PC-9 (cell line): ENCODE measurements at regions not wholly inside any gene's neighbourhood (a gene's known extent, or its start where the extent isn't known, plus 50 kb on each side); places are given as distances from the start of the nearest gene placed in this dataset.
A peak's percentile ranks its signal among the peaks of the same experiment; 100 is the strongest.

Experiments used
- BruUV-seq: library from RNA; stranded (reverse); fragments of 400-500 nt; replicated peaks from 2 replicates; lab custom pipeline; 2021; lab: Mats Ljungman, UMichigan
- CTCF ChIA-PET: fragments of 300-600 bp; sonication (Branson Sonifier 250); formaldehyde crosslinking; loops from one replicate; lab custom pipeline; 2022; ENCODE audit warnings: antibody characterized with exemption; lab: Charles Lee
- POLR2A ChIA-PET: fragments of 300-600 bp; sonication (Branson Sonifier 250); formaldehyde crosslinking; loops from one replicate; lab custom pipeline; 2022; ENCODE audit warnings: antibody characterized with exemption; ENCODE audit not compliant: unreplicated experiment; lab: Charles Lee
- DNase-seq, 2 experiments: peaks; one replicate each; pipeline versions ENCODE4 v3.0.0 to v3.0.0-alpha.2; 2015 to 2022; ENCODE audit warnings: mixed read lengths in 1 of 2
- H2AFZ ChIP-seq: fragments of 200-600 bp; sonication (generic); 2 replicates; pipeline ENCODE4 v1.8.1; 2017; ENCODE audit warnings: antibody characterized with exemption
- H3F3A ChIP-seq: fragments of 200-600 bp; sonication (generic); 2 replicates; pipeline ENCODE4 v1.8.1; 2017; ENCODE audit warnings: antibody characterized with exemption, mild to moderate bottlenecking, low read depth; ENCODE audit not compliant: insufficient read depth
- H3K27ac ChIP-seq: fragments of 200-600 bp; sonication (generic); 2 replicates; pipeline ENCODE4 v1.6.1; 2016; ENCODE audit warnings: mixed run types
- H3K27me3 ChIP-seq: fragments of 200-600 bp; sonication (generic); 2 replicates; pipeline ENCODE4 v1.6.1; 2016; ENCODE audit warnings: low read depth, mixed run types; ENCODE audit not compliant: insufficient read depth
- H3K36me3 ChIP-seq: fragments of 200-600 bp; sonication (generic); 2 replicates; pipeline ENCODE4 v1.6.1; 2016; ENCODE audit warnings: low read depth, mixed run types
- H3K4me1 ChIP-seq: fragments of 200-600 bp; sonication (generic); replicated peaks from 2 replicates; pipeline ENCODE4 v1.6.1; 2016; ENCODE audit warnings: mixed run types; ENCODE audit not compliant: insufficient read depth
- H3K4me2 ChIP-seq: fragments of 200-600 bp; sonication (generic); 2 replicates; pipeline ENCODE4 v1.6.1; 2017; ENCODE audit warnings: mixed run types
- H3K4me3 ChIP-seq: fragments of 200-600 bp; sonication (generic); 2 replicates; pipeline ENCODE4 v1.6.1; 2016; ENCODE audit warnings: mixed run types
- H3K79me2 ChIP-seq: fragments of 200-600 bp; sonication (generic); 2 replicates; pipeline ENCODE4 v1.6.1; 2017; ENCODE audit warnings: low read depth, mixed run types
- H3K9me2 ChIP-seq: fragments of 200-600 bp; sonication (generic); 2 replicates; pipeline ENCODE4 v1.8.1; 2017; ENCODE audit warnings: mild to moderate bottlenecking; ENCODE audit not compliant: insufficient read depth
- H3K9me3 ChIP-seq: fragments of 200-600 bp; sonication (generic); 2 replicates; pipeline ENCODE4 v1.8.1; 2016; ENCODE audit warnings: low read depth; ENCODE audit not compliant: insufficient read depth
- H4K20me1 ChIP-seq: fragments of 200-600 bp; sonication (generic); 2 replicates; pipeline ENCODE4 v1.8.1; 2017; ENCODE audit not compliant: insufficient read depth
- EZH2 ChIP-seq: fragments of 200-600 bp; sonication (generic); IDR thresholded peaks from 2 replicates; pipeline ENCODE4 v1.8.0; 2017; ENCODE audit warnings: antibody characterized with exemption, low read depth
- intact Hi-C: fragments of 100-400 bp; cut with micrococcal nuclease; formaldehyde crosslinking; loops from one replicate; pipeline ENCODE4 v1.10.0; 2022; ENCODE audit not compliant: unreplicated experiment
- TF ChIP-seq, protein P1 (sequence below): fragments of 200-600 bp; sonication (generic); conservative IDR thresholded peaks from 2 replicates; pipeline ENCODE4 v1.6.1; 2017; ENCODE audit warnings: mixed run types, antibody characterized with exemption, mild to moderate bottlenecking, moderate library complexity

DNA sequence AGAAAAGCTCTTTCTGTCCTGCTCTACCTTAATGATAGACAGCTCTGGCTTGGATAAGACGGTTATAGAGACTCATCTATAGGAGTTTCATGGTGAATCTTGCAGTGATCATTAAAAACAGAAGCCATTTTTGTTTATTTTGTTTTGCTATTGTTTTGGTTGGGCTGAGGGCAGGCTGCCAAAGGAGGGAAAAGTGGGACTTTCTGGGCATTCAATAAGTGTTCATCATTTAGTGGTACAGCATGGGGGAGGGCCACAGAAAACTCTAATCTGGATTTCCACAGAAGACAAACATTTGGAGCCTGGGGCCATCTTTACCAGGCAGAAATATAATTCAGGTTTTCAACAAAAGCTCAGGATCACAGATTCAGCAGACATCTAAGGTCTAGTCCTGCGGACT lies 62.4 kb upstream of the EFEMP1 start:
- BruUV-seq, result no TSS peak
- POLR2A ChIA-PET, result interaction anchor here (0.6 to 0.7 kb wide), 2 partner anchors 24 to 77 kb away, joined by 3 to 5 read pairs; no protein-coding TSS in a partner anchor
- intact Hi-C loops, result no loop called here
- H3K9me2 ChIP-seq, result no peaks in the 10 kb centered on the region
- CTCF ChIA-PET, result no interaction called here
- H2AFZ ChIP-seq, result no peak overlapping the region
- H3K27me3 ChIP-seq, result no peaks in the 10 kb centered on the region
- no peaks in the 10 kb centered on the region for H3K36me3 ChIP-seq
- no peaks in the 10 kb centered on the region for H3K79me2 ChIP-seq
- H3F3A ChIP-seq, result no peaks in the 10 kb centered on the region
- no peaks in the 10 kb centered on the region for H3K9me3 ChIP-seq
- no peaks in the 10 kb centered on the region for H4K20me1 ChIP-seq
- no peaks in the 10 kb centered on the region; the same call in 1 of the 2 replicates for H3K4me1 ChIP-seq
- DNase-seq, result no peak
- H3K4me3 ChIP-seq, result no peak overlapping the region
- no peak overlapping the region for H3K27ac ChIP-seq
- no peak for TF ChIP-seq EZH2
- TF ChIP-seq, protein P1, sequence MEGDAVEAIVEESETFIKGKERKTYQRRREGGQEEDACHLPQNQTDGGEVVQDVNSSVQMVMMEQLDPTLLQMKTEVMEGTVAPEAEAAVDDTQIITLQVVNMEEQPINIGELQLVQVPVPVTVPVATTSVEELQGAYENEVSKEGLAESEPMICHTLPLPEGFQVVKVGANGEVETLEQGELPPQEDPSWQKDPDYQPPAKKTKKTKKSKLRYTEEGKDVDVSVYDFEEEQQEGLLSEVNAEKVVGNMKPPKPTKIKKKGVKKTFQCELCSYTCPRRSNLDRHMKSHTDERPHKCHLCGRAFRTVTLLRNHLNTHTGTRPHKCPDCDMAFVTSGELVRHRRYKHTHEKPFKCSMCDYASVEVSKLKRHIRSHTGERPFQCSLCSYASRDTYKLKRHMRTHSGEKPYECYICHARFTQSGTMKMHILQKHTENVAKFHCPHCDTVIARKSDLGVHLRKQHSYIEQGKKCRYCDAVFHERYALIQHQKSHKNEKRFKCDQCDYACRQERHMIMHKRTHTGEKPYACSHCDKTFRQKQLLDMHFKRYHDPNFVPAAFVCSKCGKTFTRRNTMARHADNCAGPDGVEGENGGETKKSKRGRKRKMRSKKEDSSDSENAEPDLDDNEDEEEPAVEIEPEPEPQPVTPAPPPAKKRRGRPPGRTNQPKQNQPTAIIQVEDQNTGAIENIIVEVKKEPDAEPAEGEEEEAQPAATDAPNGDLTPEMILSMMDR, result no peak
- no peak overlapping the region for H3K4me2 ChIP-seq

DNA sequence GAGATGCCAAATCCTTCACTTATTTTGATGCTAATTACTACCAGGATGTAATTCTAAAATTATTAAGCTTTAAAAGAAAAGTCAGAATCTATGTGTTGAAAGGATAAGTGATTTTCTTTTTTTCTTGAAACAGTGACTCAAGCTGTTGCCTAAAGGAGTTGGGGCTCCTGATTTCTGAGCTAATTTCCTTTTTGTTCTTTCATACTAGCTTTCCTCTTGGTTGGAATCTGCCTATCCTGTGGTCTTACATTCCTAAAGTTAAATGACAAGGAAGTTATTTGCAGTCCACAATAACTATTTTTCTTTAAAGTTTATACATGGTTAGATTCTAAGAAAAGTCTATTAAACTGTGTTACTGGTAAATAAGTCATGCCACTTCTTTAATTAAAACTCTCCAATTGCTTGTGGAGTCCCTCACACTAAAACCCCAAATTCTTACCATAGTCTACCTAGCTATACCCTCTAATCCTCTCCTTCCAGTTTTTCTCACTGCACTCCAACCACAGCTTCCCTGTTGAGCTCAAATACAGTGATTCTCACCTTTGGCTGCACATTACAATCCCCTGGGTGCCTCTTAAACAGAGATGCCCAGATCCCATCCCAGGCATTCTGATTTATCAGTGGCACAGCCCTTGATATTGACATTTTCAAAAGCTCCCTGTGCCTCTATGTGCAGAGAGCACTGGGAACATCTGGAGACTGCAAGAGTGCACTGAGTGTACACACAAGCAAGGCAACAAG lies 63.3 kb upstream of the EFEMP1 start:
- peak in 1 of 2 experiments; percentile 48 for DNase-seq
- no peak overlapping the region for H3K4me3 ChIP-seq
- H2AFZ ChIP-seq, result no peak overlapping the region
- H3K27ac ChIP-seq, result no peak overlapping the region
- no peaks in the 10 kb centered on the region for H3K27me3 ChIP-seq
- intact Hi-C loops, result no loop called here
- TF ChIP-seq, protein P1, result no peak
- TF ChIP-seq EZH2, result no peak
- no peaks in the 10 kb centered on the region for H4K20me1 ChIP-seq
- H3K9me2 ChIP-seq, result no peaks in the 10 kb centered on the region
- ChIA-PET CTCF (no interaction called here), POLR2A (interaction anchor here (0.6 to 0.9 kb wide), 4 partner anchors 11 to 86 kb away, joined by 3 to 12 read pairs (median 6); no protein-coding TSS in a partner anchor)
- no peak overlapping the region for H3K4me2 ChIP-seq
- no peaks in the 10 kb centered on the region; the same call in 1 of the 2 replicates for H3K4me1 ChIP-seq
- H3K79me2 ChIP-seq, result no peaks in the 10 kb centered on the region
- no peaks in the 10 kb centered on the region for H3K9me3 ChIP-seq
- no TSS peak for BruUV-seq
- H3K36me3 ChIP-seq, result no peaks in the 10 kb centered on the region
- no peaks in the 10 kb centered on the region for H3F3A ChIP-seq

DNA sequence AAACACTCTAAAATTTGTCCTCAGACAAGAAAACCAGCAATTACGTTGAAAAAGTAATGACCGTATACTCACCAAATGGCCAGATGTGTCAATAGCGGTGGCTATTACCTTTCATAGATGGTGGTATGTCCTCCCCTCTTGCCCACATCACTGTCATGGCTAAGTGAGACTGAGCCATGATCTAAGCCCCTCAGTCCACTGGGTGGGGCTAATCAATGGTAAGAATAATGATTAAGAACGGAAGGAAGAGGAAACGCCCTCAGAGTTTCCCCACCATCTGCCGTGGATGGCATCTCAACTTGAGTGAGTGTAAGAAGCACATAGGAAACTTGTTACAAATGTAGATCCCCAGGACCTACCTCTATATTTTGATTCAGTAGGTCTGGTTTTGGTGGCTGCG lies 65.8 kb upstream of the EFEMP1 start:
- no peak overlapping the region for H3K4me3 ChIP-seq
- H3K79me2 ChIP-seq, result no peaks in the 10 kb centered on the region
- no peak for DNase-seq
- no peaks in the 10 kb centered on the region for H3K36me3 ChIP-seq
- H3K27ac ChIP-seq, result no peak overlapping the region
- H3F3A ChIP-seq, result no peaks in the 10 kb centered on the region
- no TSS peak for BruUV-seq
- no peak overlapping the region for H3K4me2 ChIP-seq
- ChIA-PET POLR2A (no interaction called here), CTCF (no interaction called here)
- no peaks in the 10 kb centered on the region for H3K9me2 ChIP-seq
- intact Hi-C loops, result no loop called here
- H3K4me1 ChIP-seq, result peaks cover 8% of the 10 kb centered on the region
- H3K27me3 ChIP-seq, result no peaks in the 10 kb centered on the region
- no peak for TF ChIP-seq EZH2
- TF ChIP-seq, protein P1, result no peak
- no peaks in the 10 kb centered on the region for H3K9me3 ChIP-seq
- H4K20me1 ChIP-seq, result no peaks in the 10 kb centered on the region
- no peak overlapping the region for H2AFZ ChIP-seq
